ENCODE measurements at regions not wholly inside any gene's neighbourhood (a gene's known extent, or its start where the extent isn't known, plus 50 kb on each side); places are given as distances from the start of the nearest gene placed in this dataset.
A peak's percentile ranks its signal among the peaks of the same experiment; 100 is the strongest.

DNA sequence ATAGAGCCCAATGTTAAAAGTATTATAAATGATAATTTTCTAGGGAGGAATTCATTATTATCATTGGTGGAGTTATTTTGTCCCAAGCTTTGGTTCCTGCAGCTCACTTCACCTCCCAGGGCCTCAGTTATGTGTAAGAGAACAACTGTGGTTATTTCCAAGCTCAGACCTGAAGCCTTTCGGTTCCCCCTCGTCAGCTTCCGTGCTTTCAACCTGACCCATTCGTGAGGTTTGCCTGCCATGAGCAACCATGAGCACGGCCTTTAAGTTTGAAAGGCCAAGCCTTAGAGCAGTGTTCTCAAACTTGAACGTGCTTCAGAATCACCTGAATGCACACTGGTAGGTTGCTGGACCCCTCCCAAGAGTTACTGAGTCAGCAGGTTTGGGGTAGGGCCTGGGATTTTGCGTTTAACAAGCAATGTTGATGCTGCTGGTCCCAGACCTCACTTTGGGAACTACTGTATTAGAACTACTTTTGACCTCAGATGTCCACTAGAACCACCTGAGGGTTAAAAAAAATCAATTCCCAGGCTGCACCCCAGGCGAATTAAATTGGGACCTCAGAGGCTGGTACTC lies 133.0 kb upstream of the PRMT8 start:
- Histone ChIP-seq H3K4me3 (ENCODE audit: low read depth in 1 of 2, low read length in 2 of 2) (no peak overlapping the region), H3K9me3 (ENCODE audit: control insufficient read depth in 1 of 2, low read length in 2 of 2) (no peaks in the 10 kb centered on the region), H3K27ac (ENCODE audit: low read length) (no peak overlapping the region), H3K27me3 (ENCODE audit: low read depth, low read length) (no peaks in the 10 kb centered on the region), H3K36me3 (ENCODE audit: control insufficient read depth in 1 of 2, insufficient read depth in 2 of 2, low read length in 2 of 2) (no peaks in the 10 kb centered on the region), H3K4me1 (ENCODE audit: control insufficient read depth in 1 of 2, insufficient read depth in 2 of 2, low read length in 2 of 2) (no peaks in the 10 kb centered on the region)

DNA sequence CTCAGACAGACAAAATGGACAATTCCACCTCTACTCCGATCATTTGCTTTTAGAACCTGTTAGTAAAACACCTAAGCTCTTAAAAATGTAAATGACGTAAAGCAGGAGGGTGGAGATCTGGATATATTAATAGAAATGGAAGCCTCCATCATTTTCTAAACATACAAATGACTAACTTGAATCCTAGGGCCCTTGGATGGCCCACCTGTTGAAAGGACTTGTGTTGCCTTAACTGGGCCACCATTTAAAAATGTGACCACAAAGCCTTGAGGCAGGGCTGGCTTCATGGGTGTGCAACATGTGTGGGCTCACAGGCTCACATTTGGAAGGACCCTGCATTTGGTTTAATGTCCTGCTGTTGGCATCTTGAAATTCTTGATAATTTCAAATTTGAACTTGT lies 131.5 kb upstream of the PRMT8 start:
- H3K27ac ChIP-seq (ENCODE audit: low read length): no peak overlapping the region
- H3K27me3 ChIP-seq (ENCODE audit: low read depth, low read length): peaks cover 2% of the 10 kb centered on the region
- H3K9me3 ChIP-seq (ENCODE audit: control insufficient read depth in 1 of 2, low read length in 2 of 2): no peaks in the 10 kb centered on the region
- no peak overlapping the region for H3K4me3 ChIP-seq (ENCODE audit: low read depth in 1 of 2, low read length in 2 of 2)
- no peaks in the 10 kb centered on the region for H3K4me1 ChIP-seq (ENCODE audit: control insufficient read depth in 1 of 2, insufficient read depth in 2 of 2, low read length in 2 of 2)
- H3K36me3 ChIP-seq (ENCODE audit: control insufficient read depth in 1 of 2, insufficient read depth in 2 of 2, low read length in 2 of 2): no peaks in the 10 kb centered on the region

DNA sequence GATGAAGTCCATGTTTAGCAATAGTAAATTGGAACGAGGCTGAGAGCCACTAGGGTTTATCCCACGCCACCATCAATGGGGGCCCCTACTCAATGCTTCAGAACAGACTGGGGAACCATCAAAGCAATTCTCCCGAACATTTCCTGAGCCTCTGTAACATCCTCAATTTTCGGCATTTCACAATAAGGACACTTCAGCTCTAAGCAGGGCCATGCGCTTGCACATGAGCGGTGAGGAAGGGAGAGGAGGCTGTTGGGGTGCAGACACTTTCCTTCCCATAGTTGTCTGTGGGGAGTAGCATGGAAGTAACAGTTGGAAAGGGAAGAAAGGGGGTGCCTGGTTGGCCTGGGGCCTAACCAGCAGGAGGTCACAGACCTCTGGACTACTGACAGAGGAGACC lies 129.9 kb upstream of the PRMT8 start:
- H3K27ac ChIP-seq (ENCODE audit: low read length): no peak overlapping the region
- H3K9me3 ChIP-seq (ENCODE audit: control insufficient read depth in 1 of 2, low read length in 2 of 2): no peaks in the 10 kb centered on the region
- H3K4me1 ChIP-seq (ENCODE audit: control insufficient read depth in 1 of 2, insufficient read depth in 2 of 2, low read length in 2 of 2): peaks cover 0 to 5% of the 10 kb centered on the region in 2 donors
- H3K4me3 ChIP-seq (ENCODE audit: low read depth in 1 of 2, low read length in 2 of 2): no peak overlapping the region
- H3K36me3 ChIP-seq (ENCODE audit: control insufficient read depth in 1 of 2, insufficient read depth in 2 of 2, low read length in 2 of 2): no peaks in the 10 kb centered on the region
- peaks cover 14% of the 10 kb centered on the region for H3K27me3 ChIP-seq (ENCODE audit: low read depth, low read length)

DNA sequence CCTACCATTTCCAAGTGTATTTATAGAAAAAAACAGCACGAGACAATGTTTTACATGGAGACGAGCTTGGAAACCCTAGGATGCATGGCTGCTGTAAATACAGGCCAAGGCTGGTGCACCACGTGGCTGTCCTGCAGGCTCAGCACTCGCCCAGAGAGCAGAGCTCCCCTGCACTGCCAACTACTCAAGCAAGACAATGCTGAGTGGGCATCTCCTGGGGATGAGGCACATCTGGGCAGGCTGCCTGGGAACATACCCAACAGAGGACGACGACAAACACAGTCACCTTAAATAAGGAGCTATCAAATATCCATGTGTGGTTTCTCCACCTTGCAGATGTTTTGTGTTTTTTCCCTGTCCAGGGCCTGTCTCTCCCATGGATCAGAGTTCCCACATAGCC lies 128.3 kb upstream of the PRMT8 start:
- H3K4me3 ChIP-seq (ENCODE audit: low read depth in 1 of 2, low read length in 2 of 2): no peak overlapping the region
- H3K9me3 ChIP-seq (ENCODE audit: control insufficient read depth in 1 of 2, low read length in 2 of 2): no peaks in the 10 kb centered on the region
- H3K27ac ChIP-seq (ENCODE audit: low read length): no peak overlapping the region
- no peaks in the 10 kb centered on the region for H3K36me3 ChIP-seq (ENCODE audit: control insufficient read depth in 1 of 2, insufficient read depth in 2 of 2, low read length in 2 of 2)
- H3K4me1 ChIP-seq (ENCODE audit: control insufficient read depth in 1 of 2, insufficient read depth in 2 of 2, low read length in 2 of 2): peaks cover 0 to 5% of the 10 kb centered on the region in 2 donors
- peaks cover 20% of the 10 kb centered on the region for H3K27me3 ChIP-seq (ENCODE audit: low read depth, low read length)

DNA sequence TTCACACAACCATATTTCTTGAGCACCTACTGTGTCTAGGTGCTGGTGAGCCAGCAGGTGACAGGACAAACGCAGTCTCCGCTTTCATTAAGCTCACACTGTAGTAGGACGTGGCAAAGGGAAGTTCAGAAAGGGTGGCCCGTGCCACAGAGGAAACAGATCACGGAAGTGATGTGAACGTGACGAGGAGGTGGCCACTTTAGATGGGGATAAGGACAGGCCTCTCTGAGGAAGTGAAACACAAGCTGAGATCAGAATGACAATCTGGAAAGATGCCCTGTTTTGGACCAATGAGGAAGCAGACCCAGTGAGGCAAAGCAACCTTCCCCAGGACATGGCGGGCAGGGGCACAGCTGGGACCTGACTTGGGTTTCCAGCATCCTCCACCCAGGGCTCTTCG lies 127.4 kb upstream of the PRMT8 start:
- H3K9me3 ChIP-seq (ENCODE audit: control insufficient read depth in 1 of 2, low read length in 2 of 2): no peaks in the 10 kb centered on the region
- no peaks in the 10 kb centered on the region for H3K36me3 ChIP-seq (ENCODE audit: control insufficient read depth in 1 of 2, insufficient read depth in 2 of 2, low read length in 2 of 2)
- H3K27ac ChIP-seq (ENCODE audit: low read length): no peak overlapping the region
- peaks cover 0 to 5% of the 10 kb centered on the region in 2 donors for H3K4me1 ChIP-seq (ENCODE audit: control insufficient read depth in 1 of 2, insufficient read depth in 2 of 2, low read length in 2 of 2)
- H3K4me3 ChIP-seq (ENCODE audit: low read depth in 1 of 2, low read length in 2 of 2): no peak overlapping the region
- H3K27me3 ChIP-seq (ENCODE audit: low read depth, low read length): peaks cover 20% of the 10 kb centered on the region

DNA sequence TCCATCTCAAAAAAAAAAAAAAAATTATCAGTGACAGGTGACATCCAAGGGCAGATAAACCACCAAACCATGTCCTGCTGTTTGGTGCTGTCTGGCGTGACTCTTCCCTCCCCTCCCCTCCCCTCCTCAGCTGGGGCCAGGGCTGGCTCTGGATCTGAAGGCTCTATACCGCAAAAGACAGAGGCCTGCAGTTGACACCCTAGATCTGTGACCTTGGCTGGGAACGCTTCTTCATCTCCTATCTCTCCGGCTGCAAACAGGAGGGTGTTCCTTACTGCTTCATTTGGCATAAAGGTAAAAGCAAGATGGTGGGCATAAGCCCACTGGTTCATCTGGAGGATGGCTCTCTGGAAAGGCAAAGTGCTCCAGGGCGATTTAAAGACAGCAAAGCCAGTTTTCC lies 126.8 kb upstream of the PRMT8 start:
- peaks cover 0 to 5% of the 10 kb centered on the region in 2 donors for H3K4me1 ChIP-seq (ENCODE audit: control insufficient read depth in 1 of 2, insufficient read depth in 2 of 2, low read length in 2 of 2)
- H3K4me3 ChIP-seq (ENCODE audit: low read depth in 1 of 2, low read length in 2 of 2): no peak overlapping the region
- H3K9me3 ChIP-seq (ENCODE audit: control insufficient read depth in 1 of 2, low read length in 2 of 2): no peaks in the 10 kb centered on the region
- H3K27me3 ChIP-seq (ENCODE audit: low read depth, low read length): peaks cover 20% of the 10 kb centered on the region
- no peak overlapping the region for H3K27ac ChIP-seq (ENCODE audit: low read length)
- no peaks in the 10 kb centered on the region for H3K36me3 ChIP-seq (ENCODE audit: control insufficient read depth in 1 of 2, insufficient read depth in 2 of 2, low read length in 2 of 2)

DNA sequence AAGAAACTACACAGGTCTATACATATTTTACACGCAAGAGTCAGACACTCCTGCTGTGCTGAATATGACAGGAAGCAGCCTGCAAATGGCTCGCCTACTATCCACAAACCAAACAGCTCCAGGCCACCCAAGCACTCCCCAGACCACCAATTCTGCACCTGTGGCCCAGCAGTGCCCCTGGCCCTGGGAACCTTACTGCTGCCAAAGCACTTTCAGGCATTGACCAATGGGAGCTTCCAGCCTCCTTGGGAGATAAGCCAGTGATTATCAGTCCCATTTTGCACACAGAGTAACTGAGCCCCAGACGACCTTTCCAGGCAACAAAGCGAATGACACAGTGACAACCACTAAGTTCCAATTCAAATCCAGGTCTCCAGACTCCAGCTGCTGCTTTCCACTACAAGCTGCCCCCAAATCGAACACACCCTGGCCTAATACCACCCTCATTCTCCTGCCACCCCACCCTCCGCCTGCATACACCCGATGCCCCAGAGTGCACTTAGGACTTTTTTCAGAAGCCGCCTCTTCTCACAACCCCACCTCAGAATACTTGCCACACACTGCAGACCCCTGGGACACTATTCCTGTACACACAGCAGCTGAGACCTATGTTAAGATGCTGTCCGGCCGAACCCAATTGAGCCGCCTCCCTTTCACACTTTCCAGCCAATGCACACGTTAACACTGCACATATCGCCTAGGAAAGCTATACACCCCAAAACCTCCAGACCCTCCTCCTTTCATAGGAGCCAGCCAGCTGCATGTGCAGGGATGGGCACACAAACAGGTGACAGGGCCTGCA lies 126.1 kb upstream of the PRMT8 start:
- H3K4me3 ChIP-seq (ENCODE audit: low read depth in 1 of 2, low read length in 2 of 2): no peak overlapping the region
- no peak overlapping the region for H3K27ac ChIP-seq (ENCODE audit: low read length)
- H3K27me3 ChIP-seq (ENCODE audit: low read depth, low read length): peaks cover 20% of the 10 kb centered on the region
- no peaks in the 10 kb centered on the region for H3K9me3 ChIP-seq (ENCODE audit: control insufficient read depth in 1 of 2, low read length in 2 of 2)
- H3K36me3 ChIP-seq (ENCODE audit: control insufficient read depth in 1 of 2, insufficient read depth in 2 of 2, low read length in 2 of 2): no peaks in the 10 kb centered on the region
- peaks cover 0 to 5% of the 10 kb centered on the region in 2 donors for H3K4me1 ChIP-seq (ENCODE audit: control insufficient read depth in 1 of 2, insufficient read depth in 2 of 2, low read length in 2 of 2)

DNA sequence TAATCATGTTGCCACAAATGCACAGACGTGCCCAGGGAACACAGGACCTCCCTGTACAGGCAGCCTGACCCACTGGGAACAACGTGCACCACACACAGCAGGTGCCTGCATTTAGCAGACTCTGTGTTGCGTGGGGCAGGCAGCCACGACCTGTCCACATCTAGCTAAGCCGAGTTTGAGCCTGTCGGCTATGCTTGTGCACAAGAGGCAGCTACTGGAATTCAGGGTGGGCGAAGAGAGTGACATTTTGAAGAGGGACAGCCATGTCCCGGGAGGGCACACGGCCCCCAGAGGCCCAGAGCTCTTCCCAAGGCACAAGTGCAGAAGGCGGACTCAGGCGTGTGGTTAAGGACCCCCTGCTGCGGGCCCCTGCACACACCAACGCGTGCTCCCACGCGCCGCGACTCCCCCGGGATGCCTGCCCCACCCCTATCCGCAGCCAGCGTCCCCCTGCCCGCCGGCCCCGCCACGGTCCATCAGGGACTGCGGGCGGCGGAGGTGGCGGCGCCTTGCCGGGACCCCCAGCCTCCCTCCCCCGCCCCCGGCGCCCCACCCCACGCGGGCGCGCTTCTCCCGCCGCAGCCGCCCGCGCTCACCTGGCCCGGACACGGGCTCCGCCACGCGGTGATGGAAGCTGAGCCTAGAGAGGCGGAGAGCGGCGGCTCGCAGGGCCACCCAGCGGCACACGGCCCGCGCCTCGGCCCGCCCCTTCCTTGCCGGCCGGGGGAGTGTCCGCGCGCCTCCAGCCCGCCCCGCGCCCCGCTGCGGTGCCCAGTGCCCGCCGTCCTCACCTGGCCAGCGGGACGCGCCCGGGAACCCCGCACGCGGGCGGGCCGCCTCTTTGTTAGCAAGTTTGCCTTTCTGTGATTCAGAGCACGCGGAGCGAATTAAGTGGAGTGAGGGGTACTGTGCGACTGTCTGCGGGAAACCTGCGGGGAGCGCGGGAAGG lies 125.3 kb upstream of the PRMT8 start:
- Histone ChIP-seq H3K27me3 (ENCODE audit: low read depth, low read length) (peaks cover 20% of the 10 kb centered on the region), H3K4me1 (ENCODE audit: control insufficient read depth in 1 of 2, insufficient read depth in 2 of 2, low read length in 2 of 2) (peaks cover 0 to 5% of the 10 kb centered on the region in 2 donors), H3K27ac (ENCODE audit: low read length) (no peak overlapping the region), H3K4me3 (ENCODE audit: low read depth in 1 of 2, low read length in 2 of 2) (peak overlapping the region in 1 of 2 donors; percentile 27), H3K36me3 (ENCODE audit: control insufficient read depth in 1 of 2, insufficient read depth in 2 of 2, low read length in 2 of 2) (no peaks in the 10 kb centered on the region), H3K9me3 (ENCODE audit: control insufficient read depth in 1 of 2, low read length in 2 of 2) (no peaks in the 10 kb centered on the region)

DNA sequence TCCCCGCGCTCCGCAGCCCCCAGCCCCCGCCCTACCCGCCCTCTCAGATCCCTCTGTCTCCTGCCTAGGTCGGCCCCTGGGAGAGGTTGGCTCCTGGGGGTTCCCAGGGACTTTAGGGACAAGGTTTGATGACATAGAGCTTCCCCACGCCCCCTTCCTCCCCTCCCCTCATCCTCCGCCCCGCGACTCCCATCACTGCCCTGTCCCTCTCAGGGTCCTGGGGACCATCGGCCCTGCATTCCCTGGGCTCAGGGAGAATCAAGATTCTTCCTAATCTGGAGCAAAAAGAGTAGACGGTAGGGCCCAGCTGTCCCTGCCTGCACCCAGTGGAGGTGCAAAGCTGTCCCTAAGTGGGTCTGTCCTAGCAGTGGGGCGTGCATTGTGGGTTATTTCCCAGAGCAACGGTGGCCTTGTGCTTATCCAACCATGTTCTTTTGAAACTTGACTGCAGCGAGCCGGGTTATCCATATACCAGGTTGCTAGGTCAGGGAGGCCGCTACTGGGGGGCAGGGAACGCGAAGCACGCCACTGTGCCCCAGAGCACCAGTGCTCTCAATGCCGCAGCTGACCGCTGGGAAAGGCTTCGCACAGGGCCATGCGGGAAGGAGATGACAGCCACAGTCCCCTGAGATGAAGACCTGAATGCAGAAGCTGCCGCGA lies 124.4 kb upstream of the PRMT8 start:
- Histone ChIP-seq H3K9me3 (ENCODE audit: control insufficient read depth in 1 of 2, low read length in 2 of 2) (no peaks in the 10 kb centered on the region), H3K27ac (ENCODE audit: low read length) (no peak overlapping the region), H3K4me3 (ENCODE audit: low read depth in 1 of 2, low read length in 2 of 2) (no peak overlapping the region), H3K27me3 (ENCODE audit: low read depth, low read length) (peaks cover 20% of the 10 kb centered on the region), H3K36me3 (ENCODE audit: control insufficient read depth in 1 of 2, insufficient read depth in 2 of 2, low read length in 2 of 2) (no peaks in the 10 kb centered on the region), H3K4me1 (ENCODE audit: control insufficient read depth in 1 of 2, insufficient read depth in 2 of 2, low read length in 2 of 2) (peaks cover 0 to 5% of the 10 kb centered on the region in 2 donors)

DNA sequence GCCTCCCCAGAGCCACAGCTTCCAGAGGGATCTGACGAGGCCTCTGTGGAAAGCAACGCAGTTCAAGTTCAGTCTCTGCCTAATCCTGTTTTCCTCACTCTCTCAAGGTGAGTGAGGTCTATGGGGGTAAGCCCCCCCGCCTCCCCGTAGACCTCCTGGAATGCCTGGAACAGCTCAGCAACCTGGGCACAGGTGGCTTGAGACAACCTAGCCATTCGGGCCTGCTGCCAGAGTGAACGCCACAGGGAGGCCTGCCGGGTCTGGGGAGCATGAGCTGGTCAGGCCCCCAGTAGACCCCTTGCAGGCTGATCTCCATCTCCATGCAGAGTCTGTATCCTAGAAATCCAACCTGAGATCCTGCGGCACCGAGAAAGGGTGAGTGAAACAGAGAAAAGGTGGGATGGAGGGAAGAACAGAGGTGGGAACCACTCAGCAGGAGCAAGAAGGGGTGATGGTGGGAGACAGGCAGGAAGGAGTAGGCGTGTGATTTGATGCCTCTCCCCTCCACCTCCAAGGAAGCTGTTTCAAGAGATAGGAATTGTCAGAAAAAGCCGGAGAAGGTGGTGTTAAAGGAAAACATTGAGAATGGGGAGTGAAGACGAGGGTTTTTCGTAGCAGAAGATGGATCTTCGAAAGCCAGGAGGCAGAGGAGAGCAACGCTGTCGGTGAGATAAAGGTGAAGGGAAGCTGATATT lies 123.1 kb upstream of the PRMT8 start:
- H3K4me1 ChIP-seq (ENCODE audit: control insufficient read depth in 1 of 2, insufficient read depth in 2 of 2, low read length in 2 of 2): peaks cover 0 to 5% of the 10 kb centered on the region in 2 donors
- peaks cover 20% of the 10 kb centered on the region for H3K27me3 ChIP-seq (ENCODE audit: low read depth, low read length)
- H3K36me3 ChIP-seq (ENCODE audit: control insufficient read depth in 1 of 2, insufficient read depth in 2 of 2, low read length in 2 of 2): no peaks in the 10 kb centered on the region

More for the DNA sequence above, 123.1 kb upstream of the PRMT8 start:
- Histone ChIP-seq H3K9me3 (ENCODE audit: control insufficient read depth in 1 of 2, low read length in 2 of 2) (no peaks in the 10 kb centered on the region), H3K4me3 (ENCODE audit: low read depth in 1 of 2, low read length in 2 of 2) (no peak overlapping the region), H3K27ac (ENCODE audit: low read length) (no peak overlapping the region)

Data from muscle layer of duodenum (tissue), 2 donors.